Kidney glomerular epithelial cell (primary cell): ENCODE measurements at regions not wholly inside any gene's neighbourhood (a gene's known extent, or its start where the extent isn't known, plus 50 kb on each side); places are given as distances from the start of the nearest gene placed in this dataset.
A peak's percentile ranks its signal among the peaks of the same experiment; 100 is the strongest.

ENCODE experiments used
- DNase-seq: peaks from one replicate; lab custom pipeline; 2025; lab: John Stamatoyannopoulos, UW

DNA sequence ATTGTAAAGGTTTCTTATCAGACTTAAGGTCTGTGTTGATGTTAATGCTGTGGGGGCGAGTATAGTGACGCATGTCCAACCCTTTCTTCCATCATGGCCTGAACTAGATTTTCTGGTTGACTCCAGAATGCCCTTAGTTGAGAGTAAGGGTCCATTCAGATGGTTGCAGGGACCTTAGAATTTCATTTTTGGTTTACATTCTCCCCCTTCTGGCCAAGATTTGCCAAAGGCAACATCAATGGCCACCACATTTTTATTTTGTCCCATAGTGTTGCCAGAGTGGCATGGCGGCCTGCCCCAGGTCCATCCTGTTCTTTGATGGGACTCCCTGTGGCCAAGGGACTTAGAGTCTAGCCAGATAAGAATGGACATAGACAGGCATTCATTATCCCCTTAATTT is 368.5 kb downstream of the GPM6A start:
- DNase-seq, result no peak

DNA sequence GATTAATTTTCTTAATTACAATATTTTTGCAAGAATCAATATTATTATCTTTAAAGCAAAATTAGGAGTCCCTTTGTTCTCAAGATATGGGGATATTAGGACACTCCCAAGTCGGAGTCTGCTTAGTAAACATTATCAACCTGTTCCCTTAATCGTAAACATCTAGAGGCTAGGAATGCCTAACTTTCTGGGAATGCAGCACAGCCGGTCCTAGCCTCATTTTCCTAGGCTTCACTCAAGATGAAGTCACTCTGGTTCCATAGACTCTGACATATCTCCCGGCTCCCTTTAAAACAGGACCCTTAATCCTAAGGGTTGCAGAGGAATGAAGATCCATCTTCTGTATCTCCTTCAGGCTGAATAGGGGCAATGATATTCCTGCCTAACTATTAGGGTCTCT is 367.6 kb downstream of the GPM6A start:
- no peak for DNase-seq

DNA sequence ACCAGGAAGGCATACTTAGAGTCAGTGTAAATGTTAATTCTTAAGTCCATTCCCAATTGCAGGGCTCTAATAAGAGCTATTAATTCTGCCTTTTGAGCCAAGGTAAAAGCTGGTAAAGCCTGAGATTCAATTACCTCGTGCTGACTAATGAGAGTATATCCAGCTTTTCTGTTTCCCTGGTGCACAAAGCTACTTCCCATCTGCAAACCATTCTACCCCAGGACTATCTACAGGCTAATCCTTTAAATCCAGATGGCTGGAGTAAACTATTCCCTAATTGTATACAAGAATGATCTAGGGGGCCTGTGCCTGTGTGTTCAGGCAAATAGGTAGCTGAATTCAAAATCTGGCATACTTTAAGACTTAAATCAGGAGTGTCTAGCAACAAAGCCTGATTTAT is 365.0 kb downstream of the GPM6A start:
- DNase-seq, result no peak

- DNase-seq, result no peak
These were observed 361.6 kb downstream of the GPM6A start for GRCh38 chr4:175450446-175450845.

GRCh38 chr4:175451238-175451965 is 360.7 kb downstream of the GPM6A start:
- DNase-seq, result no peak

GRCh38 chr4:175453456-175453855 is 358.6 kb downstream of the GPM6A start:
- DNase-seq, result no peak

GRCh38 chr4:175456131-175456530 is 355.9 kb downstream of the GPM6A start:
- no peak for DNase-seq

GRCh38 chr4:175457956-175458355 is 354.1 kb downstream of the GPM6A start:
- DNase-seq, result no peak

- no peak for DNase-seq
These were observed 352.5 kb downstream of the GPM6A start for GRCh38 chr4:175459571-175459970.

- no peak for DNase-seq
These were observed 351.6 kb downstream of the GPM6A start for GRCh38 chr4:175460414-175460813.

DNA sequence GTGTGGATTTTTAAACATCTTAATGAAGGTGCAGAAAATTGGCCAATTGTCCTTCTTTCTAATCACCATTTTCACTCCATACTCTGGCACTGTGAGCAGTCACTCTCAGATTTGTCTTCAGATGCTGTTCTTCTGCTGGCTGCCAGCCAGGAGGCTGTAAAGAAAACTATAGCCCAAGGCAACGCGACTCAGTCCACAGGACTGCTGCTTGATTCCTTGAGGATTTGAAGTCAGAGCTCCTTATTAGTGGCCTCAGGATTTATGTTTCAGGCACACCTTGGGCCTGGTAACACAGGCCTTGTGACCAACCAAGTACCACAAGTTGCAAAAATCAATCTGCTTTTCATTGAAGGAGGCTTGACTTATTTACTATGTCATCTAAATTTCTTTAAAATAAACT is 342.6 kb downstream of the GPM6A start:
- no peak for DNase-seq

DNA sequence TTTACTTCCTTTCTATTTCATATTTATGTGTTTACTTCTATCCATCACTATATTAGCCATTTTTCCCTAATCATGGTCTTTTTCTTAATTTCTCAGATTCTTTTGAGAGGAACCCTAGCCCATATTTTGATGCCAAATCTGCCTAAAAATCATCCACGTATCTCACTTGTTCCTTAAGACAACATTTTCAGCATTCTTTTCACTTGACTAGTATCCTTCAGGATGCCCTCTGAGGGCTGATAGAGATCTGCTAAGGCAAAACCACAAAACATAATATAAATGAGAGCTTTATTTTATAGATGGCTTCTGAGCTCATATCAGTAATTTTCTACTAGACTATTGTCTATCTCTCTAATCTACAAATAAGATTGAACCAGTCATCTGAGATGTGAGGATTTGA is 341.9 kb downstream of the GPM6A start:
- no peak for DNase-seq

DNA sequence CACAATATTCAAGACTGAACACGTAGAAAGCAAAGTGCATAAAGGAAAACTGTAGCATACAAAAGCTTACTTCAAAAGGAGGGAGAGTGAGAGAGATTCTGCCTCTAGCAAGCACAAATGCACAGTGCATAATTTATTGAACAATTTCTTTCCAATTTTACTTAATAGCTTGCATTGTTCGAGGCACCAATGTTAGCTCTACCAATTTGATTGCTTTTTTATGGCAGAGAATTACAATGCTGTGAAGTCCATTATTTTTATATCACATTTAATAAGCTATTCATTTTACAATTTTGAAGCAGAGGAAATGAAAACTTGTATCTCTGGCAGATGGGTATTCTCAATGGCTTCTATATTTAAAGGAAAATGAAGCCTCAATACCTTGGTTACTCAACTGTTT is 331.7 kb downstream of the GPM6A start:
- DNase-seq, result no peak

DNA sequence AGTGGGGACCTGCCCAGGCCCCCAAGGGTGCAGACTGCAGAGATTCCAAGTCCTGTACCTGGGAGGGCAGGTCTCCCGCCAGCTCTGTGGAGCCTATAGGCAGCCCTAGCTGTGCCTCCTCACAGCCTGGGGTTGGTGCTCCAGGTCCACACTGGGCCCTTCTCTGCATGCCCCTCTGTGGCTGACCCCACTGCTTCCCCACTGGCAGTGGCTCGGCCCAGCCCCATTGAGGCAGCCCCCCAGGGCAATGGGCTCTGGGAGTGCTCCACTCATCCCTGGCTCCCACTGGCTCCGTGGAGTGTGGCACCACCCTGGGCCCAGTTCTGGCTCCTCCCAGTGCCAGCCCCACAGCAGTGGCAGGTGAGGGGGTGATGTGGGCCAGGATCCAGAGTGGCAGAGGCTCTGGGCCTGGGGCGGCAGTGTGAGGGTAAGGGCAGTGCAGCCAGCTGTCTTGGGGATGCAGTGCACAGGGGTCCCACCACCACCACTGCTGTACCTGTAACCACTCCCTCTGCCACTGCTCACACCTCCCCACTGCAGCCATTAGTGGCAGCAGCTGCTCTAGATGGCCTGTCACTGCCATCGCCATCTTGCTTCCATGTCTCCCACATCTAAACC is 312.2 kb downstream of the GPM6A start:
- no peak for DNase-seq

DNA sequence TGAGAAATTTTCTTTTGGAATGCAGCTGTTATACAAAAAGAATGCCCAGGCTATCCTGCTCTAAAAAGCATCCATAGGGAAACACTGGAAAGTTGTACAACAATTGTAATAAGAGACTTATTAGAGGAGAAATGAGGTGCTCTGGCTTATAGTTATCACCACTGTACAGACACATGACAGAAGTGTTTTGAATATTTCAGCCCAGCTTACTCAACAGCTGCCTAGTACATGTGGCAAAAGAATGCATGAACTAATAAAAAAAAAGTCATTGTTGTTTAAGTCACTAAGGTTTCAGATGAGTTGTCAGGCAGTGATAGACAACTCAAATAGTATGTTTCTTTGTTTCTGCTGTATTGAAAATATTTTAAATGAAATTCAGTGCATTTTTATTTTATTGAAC is 307.7 kb downstream of the GPM6A start:
- no peak for DNase-seq

- no peak for DNase-seq
These were observed 302.7 kb downstream of the GPM6A start for GRCh38 chr4:175509320-175509719.

- DNase-seq, result no peak
These were observed 300.2 kb downstream of the GPM6A start for GRCh38 chr4:175511861-175512260.

GRCh38 chr4:175514174-175514573 is 297.9 kb downstream of the GPM6A start:
- no peak for DNase-seq

GRCh38 chr4:175530655-175531054 is 281.4 kb downstream of the GPM6A start:
- no peak for DNase-seq

- DNase-seq, result peak; percentile 46
These were observed 280.5 kb downstream of the GPM6A start for GRCh38 chr4:175531405-175532091.

- DNase-seq, result peak; percentile 67
These were observed 275.1 kb downstream of the GPM6A start for GRCh38 chr4:175536852-175537453.

- no peak for DNase-seq
These were observed 272.6 kb downstream of the GPM6A start for GRCh38 chr4:175539498-175539897.

DNA sequence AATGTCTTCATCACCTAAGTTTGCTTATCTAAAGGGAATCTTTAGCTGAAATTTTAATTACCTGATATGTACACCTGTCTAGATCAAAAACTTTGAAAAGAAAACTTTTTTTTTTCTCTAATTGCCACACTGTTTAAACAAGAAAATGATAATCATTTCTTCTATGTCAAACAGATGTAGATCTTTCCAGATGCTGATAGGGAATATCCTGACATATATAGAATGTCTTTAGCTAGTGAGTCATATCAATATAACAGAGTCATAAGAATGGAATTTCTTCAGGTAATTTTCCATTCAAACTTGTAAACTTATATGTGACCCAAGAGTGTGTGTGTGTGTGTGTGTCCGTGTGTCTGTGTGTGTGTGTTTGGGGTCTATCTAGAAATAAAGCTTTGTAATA is 271.9 kb downstream of the GPM6A start:
- no peak for DNase-seq
